GM12892 (cell line): ENCODE measurements at regions not wholly inside any gene's neighbourhood (a gene's known extent, or its start where the extent isn't known, plus 50 kb on each side); places are given as distances from the start of the nearest gene placed in this dataset.

Experiments
- DNase-seq: peaks from one replicate; pipeline ENCODE4 v3.0.0; 2011; ENCODE audit not compliant: insufficient read length
- FAIRE-seq: peaks from 2 replicates; lab custom pipeline; 2011; peaks lifted over from hg19 to GRCh38; lab: Jason Lieb, UNC
- POLR2A ChIP-seq: IDR thresholded peaks from 2 replicates; pipeline ENCODE4 v1.6.1; 2011; ENCODE audit warnings: low read depth, low read length, control low read depth
- POLR2AphosphoS5 ChIP-seq: IDR thresholded peaks from 2 replicates; pipeline ENCODE4 v1.6.1; 2011; ENCODE audit warnings: low read depth, low read length, control low read depth
- TAF1 ChIP-seq: IDR thresholded peaks from 2 replicates; pipeline ENCODE4 v1.6.1; 2011; ENCODE audit warnings: low read depth, mild to moderate bottlenecking, control low read depth, low read length, borderline replicate concordance

- TF ChIP-seq TAF1 = no peak
- no peak for TF ChIP-seq POLR2A
- TF ChIP-seq POLR2AphosphoS5 = no peak
- DNase-seq = no peak
- peak; percentile 53 for FAIRE-seq
These were observed 400.2 kb downstream of the QKI start for GRCh38 chr6:163814494-163815364.

- FAIRE-seq (no peak), DNase-seq (no peak)
- TF ChIP-seq TAF1 (no peak), POLR2AphosphoS5 (no peak), POLR2A (no peak)
These were observed 399.5 kb downstream of the QKI start for GRCh38 chr6:163813979-163814493.

GRCh38 chr6:163811317-163811716 is 396.8 kb downstream of the QKI start:
- no peak for TF ChIP-seq TAF1
- no peak for TF ChIP-seq POLR2AphosphoS5
- no peak for TF ChIP-seq POLR2A
- FAIRE-seq = no peak
- DNase-seq = no peak

GRCh38 chr6:163809364-163809763 is 394.8 kb downstream of the QKI start:
- no peak for DNase-seq
- TF ChIP-seq TAF1 (no peak), POLR2A (no peak)
- FAIRE-seq = no peak

- DNase-seq = no peak
- no peak for TF ChIP-seq POLR2AphosphoS5
- TF ChIP-seq TAF1 = no peak
- no peak for TF ChIP-seq POLR2A
- no peak for FAIRE-seq
These were observed 394.4 kb downstream of the QKI start for GRCh38 chr6:163808871-163809270.

- TF ChIP-seq POLR2A (no peak), POLR2AphosphoS5 (no peak), TAF1 (no peak)
- FAIRE-seq = no peak
- DNase-seq = no peak
These were observed 393.7 kb downstream of the QKI start for GRCh38 chr6:163808231-163808630.

GRCh38 chr6:163806755-163807499 is 392.4 kb downstream of the QKI start:
- TF ChIP-seq POLR2A = no peak
- no peak for TF ChIP-seq POLR2AphosphoS5
- no peak for TF ChIP-seq TAF1
- FAIRE-seq (no peak), DNase-seq (no peak)

GRCh38 chr6:163804991-163805390 is 390.5 kb downstream of the QKI start:
- FAIRE-seq = no peak
- no peak for TF ChIP-seq POLR2AphosphoS5
- TF ChIP-seq TAF1 = no peak
- no peak for TF ChIP-seq POLR2A
- no peak for DNase-seq

- FAIRE-seq (no peak), DNase-seq (no peak)
- TF ChIP-seq TAF1 = no peak
- TF ChIP-seq POLR2A = no peak
- TF ChIP-seq POLR2AphosphoS5 = no peak
These were observed 387.7 kb downstream of the QKI start for GRCh38 chr6:163802267-163802666.

GRCh38 chr6:163797296-163797845 is 382.9 kb downstream of the QKI start:
- no peak for FAIRE-seq
- TF ChIP-seq TAF1 = no peak
- no peak for DNase-seq

GRCh38 chr6:163793011-163793983 is 378.8 kb downstream of the QKI start:
- TF ChIP-seq TAF1 = no peak
- no peak for TF ChIP-seq POLR2AphosphoS5
- TF ChIP-seq POLR2A = no peak
- DNase-seq (no peak), FAIRE-seq (no peak)
